Testis (tissue), 2 donors: ENCODE measurements at regions not wholly inside any gene's neighbourhood (a gene's known extent, or its start where the extent isn't known, plus 50 kb on each side); places are given as distances from the start of the nearest gene placed in this dataset.

Experiments used
- POLR2A ChIP-seq: fragments of 450-650 bp; IDR thresholded peaks from one replicate; pipeline ENCODE4 v1.6.1; 2017; ENCODE audit warnings: antibody characterized with exemption, mild to moderate bottlenecking, moderate library complexity
- TF ChIP-seq, protein P1 (sequence below), 3 experiments: fragments of 450-650 bp in 2 of 3; fragments of 200-600 bp in 1 of 3; sonication (generic) in 1 of 3; IDR thresholded peaks; one replicate each; pipeline ENCODE4 v1.5.1; 2016 to 2019; ENCODE audit warnings: antibody characterized with exemption in 3 of 3, mild to moderate bottlenecking in 2 of 3, moderate library complexity in 1 of 3

DNA sequence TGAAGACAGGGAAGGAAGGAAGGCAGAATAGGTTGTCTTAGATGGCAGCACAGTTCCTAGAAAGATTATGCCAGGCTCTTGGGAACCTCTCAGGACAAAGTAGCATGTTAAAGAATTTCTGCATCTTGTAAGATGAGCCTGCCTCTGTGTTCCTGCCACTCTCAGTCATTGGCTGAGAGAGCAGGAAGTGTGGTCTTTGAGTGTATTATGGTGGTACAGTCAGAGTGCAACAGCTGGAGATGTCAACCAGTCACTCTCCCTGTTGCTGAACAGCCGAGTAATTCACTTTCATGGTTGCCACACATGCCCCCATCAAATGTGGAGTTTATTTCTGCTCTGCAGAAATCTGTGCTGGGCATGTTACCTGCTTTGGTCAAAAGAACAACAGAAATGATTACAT is 659.6 kb upstream of the RIOK2 start:
- TF ChIP-seq, protein P1, sequence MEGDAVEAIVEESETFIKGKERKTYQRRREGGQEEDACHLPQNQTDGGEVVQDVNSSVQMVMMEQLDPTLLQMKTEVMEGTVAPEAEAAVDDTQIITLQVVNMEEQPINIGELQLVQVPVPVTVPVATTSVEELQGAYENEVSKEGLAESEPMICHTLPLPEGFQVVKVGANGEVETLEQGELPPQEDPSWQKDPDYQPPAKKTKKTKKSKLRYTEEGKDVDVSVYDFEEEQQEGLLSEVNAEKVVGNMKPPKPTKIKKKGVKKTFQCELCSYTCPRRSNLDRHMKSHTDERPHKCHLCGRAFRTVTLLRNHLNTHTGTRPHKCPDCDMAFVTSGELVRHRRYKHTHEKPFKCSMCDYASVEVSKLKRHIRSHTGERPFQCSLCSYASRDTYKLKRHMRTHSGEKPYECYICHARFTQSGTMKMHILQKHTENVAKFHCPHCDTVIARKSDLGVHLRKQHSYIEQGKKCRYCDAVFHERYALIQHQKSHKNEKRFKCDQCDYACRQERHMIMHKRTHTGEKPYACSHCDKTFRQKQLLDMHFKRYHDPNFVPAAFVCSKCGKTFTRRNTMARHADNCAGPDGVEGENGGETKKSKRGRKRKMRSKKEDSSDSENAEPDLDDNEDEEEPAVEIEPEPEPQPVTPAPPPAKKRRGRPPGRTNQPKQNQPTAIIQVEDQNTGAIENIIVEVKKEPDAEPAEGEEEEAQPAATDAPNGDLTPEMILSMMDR (IDR thresholded peaks at IDR 0.05): no peak
- TF ChIP-seq POLR2A: no peak
